CD14-positive monocyte (primary cell): ENCODE measurements at regions not wholly inside any gene's neighbourhood (a gene's known extent, or its start where the extent isn't known, plus 50 kb on each side); places are given as distances from the start of the nearest gene placed in this dataset.

Experiments
- DNase-seq, 3 donors: peaks; one replicate each; pipeline ENCODE4 v3.0.0-alpha.2; 2011 to 2022
- H2AFZ ChIP-seq: 2 replicates; pipeline ENCODE4 v1.6.0; 2012; ENCODE audit warnings: mild to moderate bottlenecking, low read depth, low read length, inconsistent platforms; ENCODE audit not compliant: insufficient read depth, poor library complexity, severe bottlenecking
- H3K27ac ChIP-seq, 2 donors: 1 replicate in 1 of 2; 2 replicates in 1 of 2; pipeline ENCODE4 v1.5.1; 2012 to 2013; ENCODE audit warnings: low read length in 2 of 2, control low read depth in 1 of 2, inconsistent platforms in 1 of 2, low read depth in 1 of 2, mild to moderate bottlenecking in 1 of 2
- H3K27me3 ChIP-seq, 2 donors: one replicate each; pipeline versions ENCODE4 v1.6.0 to v1.6.1; 2011 to 2013; ENCODE audit warnings: low read length in 2 of 2; ENCODE audit not compliant: control insufficient read depth in 2 of 2, insufficient read depth in 2 of 2
- H3K36me3 ChIP-seq, 2 donors: replicated peaks in 1 of 2; 1 replicate in 1 of 2; 2 replicates in 1 of 2; pipeline versions ENCODE4 v1.5.1 to v1.6.1; 2012 to 2013; ENCODE audit warnings: low read length in 2 of 2, control low read depth in 1 of 2, inconsistent platforms in 1 of 2, mild to moderate bottlenecking in 1 of 2; ENCODE audit not compliant: insufficient read depth in 2 of 2, control insufficient read depth in 1 of 2
- H3K4me1 ChIP-seq, 2 donors: 1 replicate in 1 of 2; 2 replicates in 1 of 2; pipeline versions ENCODE4 v1.5.1 to v1.6.1; 2012 to 2013; ENCODE audit warnings: low read length in 2 of 2, control low read depth in 1 of 2, inconsistent platforms in 1 of 2, mild to moderate bottlenecking in 1 of 2, moderate library complexity in 1 of 2; ENCODE audit not compliant: insufficient read depth in 2 of 2, control insufficient read depth in 1 of 2
- H3K4me2 ChIP-seq: replicated peaks from 2 replicates; pipeline ENCODE3; 2012; ENCODE audit warnings: low read length, moderate library complexity, mild to moderate bottlenecking; ENCODE audit not compliant: poor library complexity, severe bottlenecking; ENCODE audit errors: extremely low read depth
- H3K4me3 ChIP-seq, 3 experiments: fragments of 200-600 bp in 1 of 3; sonication (generic) in 1 of 3; replicated peaks in 1 of 3; 1 replicate in 2 of 3; 2 replicates in 1 of 3; pipeline ENCODE4 v1.5.1; 2011 to 2013; ENCODE audit warnings: low read length in 3 of 3, mild to moderate bottlenecking in 3 of 3, control low read depth in 2 of 3, low read depth in 2 of 3, inconsistent platforms in 1 of 3, moderate library complexity in 1 of 3
- H3K79me2 ChIP-seq: 2 replicates; pipeline ENCODE4 v1.6.0; 2012; ENCODE audit warnings: mild to moderate bottlenecking, control low read depth, inconsistent platforms, low read length, moderate library complexity; ENCODE audit not compliant: insufficient read depth
- H3K9ac ChIP-seq: 2 replicates; pipeline ENCODE4 v1.6.0; 2017; ENCODE audit warnings: low read length, mild to moderate bottlenecking; ENCODE audit not compliant: insufficient read depth, poor library complexity, severe bottlenecking
- H3K9me3 ChIP-seq, 2 donors: replicated peaks in 1 of 2; 1 replicate in 1 of 2; 2 replicates in 1 of 2; pipeline versions ENCODE4 v1.5.1 to v1.6.1; 2012 to 2013; ENCODE audit warnings: low read length in 2 of 2, control low read depth in 1 of 2; ENCODE audit not compliant: control insufficient read depth in 1 of 2, insufficient read depth in 1 of 2
- H4K20me1 ChIP-seq: 2 replicates; pipeline ENCODE4 v1.6.0; 2012; ENCODE audit warnings: mild to moderate bottlenecking, low read length, control low read depth, moderate library complexity; ENCODE audit not compliant: insufficient read depth
- H3K27ac Mint-ChIP-seq, 7 donors: one replicate each; pipeline ENCODE4 v1.8.0; 2020; ENCODE audit warnings: mild to moderate bottlenecking in 7 of 7, mixed read lengths in 7 of 7, moderate library complexity in 6 of 7, inconsistent platforms in 2 of 7
- H3K27me3 Mint-ChIP-seq, 3 donors: one replicate each; pipeline ENCODE4 v1.8.0; 2021 to 2022; ENCODE audit warnings: low read depth in 3 of 3, mild to moderate bottlenecking in 3 of 3, mixed read lengths in 3 of 3, moderate library complexity in 3 of 3, inconsistent platforms in 1 of 3
- H3K36me3 Mint-ChIP-seq, 2 donors: one replicate each; pipeline ENCODE4 v1.8.0; 2020; ENCODE audit warnings: mixed read lengths in 2 of 2, inconsistent platforms in 1 of 2, mild to moderate bottlenecking in 1 of 2
- H3K4me1 Mint-ChIP-seq: one replicate; pipeline ENCODE4 v1.8.0; 2020; ENCODE audit warnings: mild to moderate bottlenecking, mixed read lengths
- H3K4me3 Mint-ChIP-seq, 2 donors: one replicate each; pipeline ENCODE4 v1.8.0; 2020; ENCODE audit warnings: mild to moderate bottlenecking in 2 of 2, mixed read lengths in 2 of 2, moderate library complexity in 1 of 2
- H3K9me3 Mint-ChIP-seq, 7 donors: one replicate each; pipeline ENCODE4 v1.8.0; 2020 to 2022; ENCODE audit warnings: mixed read lengths in 7 of 7, mild to moderate bottlenecking in 6 of 7, moderate library complexity in 6 of 7, inconsistent platforms in 2 of 7
- CTCF ChIP-seq: fragments of 200-600 bp; IDR thresholded peaks from one replicate; pipeline ENCODE4 v1.8.0; 2022; ENCODE audit warnings: antibody characterized with exemption, mild to moderate bottlenecking
- WGBS: methylation state at CpG from one replicate; pipeline ENCODE4 v1.1.5; 2013; ENCODE audit warnings: missing lambda C conversion rate; ENCODE audit not compliant: insufficient coverage; 5-methylcytosine and 5-hydroxymethylcytosine counted together
- intact Hi-C, 2 donors: fragments of 100-400 bp; cut with micrococcal nuclease; formaldehyde crosslinking; loops; one replicate each; pipeline versions ENCODE4 v1.15.0 to v1.15.1; 2023

- H4K20me1 ChIP-seq = no peaks in the 10 kb centered on the region
- intact Hi-C loops = no loop called here
- no peaks in the 10 kb centered on the region for H3K36me3 ChIP-seq
- H3K4me1 ChIP-seq = no peaks in the 10 kb centered on the region
- Mint-ChIP-seq H3K4me1 (no peaks in the 10 kb centered on the region), H3K36me3 (no peaks in the 10 kb centered on the region), H3K27me3 (no peaks in the 10 kb centered on the region), H3K9me3 (peaks cover 0 to 5% (median 0%) of the 10 kb centered on the region in 7 donors), H3K4me3 (no peak overlapping the region), H3K27ac (no peak overlapping the region)
- H3K9me3 ChIP-seq = no peaks in the 10 kb centered on the region
- no peak overlapping the region for H3K4me2 ChIP-seq
- DNase-seq = no peak
- no peaks in the 10 kb centered on the region for H3K27me3 ChIP-seq
- no peak overlapping the region for H3K27ac ChIP-seq
- WGBS = 100% methylated on average over 1 of the region's 3 CpGs
- no peak overlapping the region for H3K9ac ChIP-seq
- no peak for TF ChIP-seq CTCF
- no peak overlapping the region for H2AFZ ChIP-seq
- H3K79me2 ChIP-seq = no peaks in the 10 kb centered on the region
- no peak overlapping the region for H3K4me3 ChIP-seq
Measured at GRCh38 chr11:114811971-114812370, 133.6 kb downstream of the NXPE2 start.

- Histone ChIP-seq H4K20me1 (no peaks in the 10 kb centered on the region), H2AFZ (no peak overlapping the region), H3K4me1 (no peaks in the 10 kb centered on the region), H3K27me3 (no peaks in the 10 kb centered on the region), H3K9me3 (no peaks in the 10 kb centered on the region), H3K4me3 (no peak overlapping the region), H3K79me2 (no peaks in the 10 kb centered on the region), H3K36me3 (no peaks in the 10 kb centered on the region), H3K4me2 (no peak overlapping the region), H3K9ac (no peak overlapping the region), H3K27ac (no peak overlapping the region)
- Mint-ChIP-seq H3K27me3 (no peaks in the 10 kb centered on the region), H3K36me3 (no peaks in the 10 kb centered on the region), H3K4me3 (no peak overlapping the region), H3K27ac (no peak overlapping the region), H3K4me1 (no peaks in the 10 kb centered on the region), H3K9me3 (peaks cover 0 to 5% (median 0%) of the 10 kb centered on the region in 7 donors)
- no peak for TF ChIP-seq CTCF
- no peak for DNase-seq
- intact Hi-C loops = no loop called here
- WGBS = 80% methylated on average over 1 of the region's 3 CpGs
Measured at GRCh38 chr11:114812733-114813132, 134.4 kb downstream of the NXPE2 start.
